Left ventricle myocardium inferior (tissue), 1 donor: ENCODE measurements at regions not wholly inside any gene's neighbourhood (a gene's known extent, or its start where the extent isn't known, plus 50 kb on each side); places are given as distances from the start of the nearest gene placed in this dataset.

Experiments used
- DNase-seq: peaks from one replicate; pipeline ENCODE4 v3.0.0-alpha.2; 2020
- H3K27ac ChIP-seq: fragments of 200-600 bp; replicated peaks from 2 replicates; pipeline ENCODE4 v1.8.0; 2021
- H3K27me3 ChIP-seq: fragments of 200-600 bp; 2 replicates; pipeline ENCODE4 v1.8.0; 2021; ENCODE audit warnings: low read depth
- H3K36me3 ChIP-seq: fragments of 200-600 bp; 2 replicates; pipeline ENCODE4 v1.8.0; 2021
- H3K4me1 ChIP-seq: fragments of 200-600 bp; 2 replicates; pipeline ENCODE4 v1.8.0; 2021
- H3K4me3 ChIP-seq: fragments of 200-600 bp; 2 replicates; pipeline ENCODE4 v1.8.0; 2021; ENCODE audit warnings: mild to moderate bottlenecking, moderate library complexity
- H3K9me3 ChIP-seq: fragments of 200-600 bp; replicated peaks from 2 replicates; pipeline ENCODE4 v1.8.0; 2021
- CTCF ChIP-seq: fragments of 200-600 bp; IDR thresholded peaks from 2 replicates; pipeline ENCODE4 v1.8.0; 2021; ENCODE audit warnings: antibody characterized with exemption, mild to moderate bottlenecking, borderline replicate concordance
- intact Hi-C: fragments of 100-400 bp; cut with micrococcal nuclease; formaldehyde crosslinking; loops from one replicate; pipeline ENCODE4 v1.11.0; 2022
- donor health status: DM: no; HTN: yes; CAD: no; lungs with severe emphysema.

GRCh38 chr18:70653671-70654070, 364.8 kb downstream of the SOCS6 start:
- H3K4me3 ChIP-seq, result no peak overlapping the region
- no peaks in the 10 kb centered on the region for H3K27me3 ChIP-seq
- H3K9me3 ChIP-seq, result peaks cover 14% of the 10 kb centered on the region
- DNase-seq, result no peak
- H3K27ac ChIP-seq, result no peak overlapping the region
- no peaks in the 10 kb centered on the region for H3K4me1 ChIP-seq
- TF ChIP-seq CTCF, result no peak
- H3K36me3 ChIP-seq, result no peaks in the 10 kb centered on the region
- intact Hi-C loops, result no loop called here

- no peaks in the 10 kb centered on the region for H3K4me1 ChIP-seq
- no peaks in the 10 kb centered on the region for H3K36me3 ChIP-seq
- no peak for DNase-seq
- H3K27me3 ChIP-seq, result no peaks in the 10 kb centered on the region
- no peak for TF ChIP-seq CTCF
- peaks cover 14% of the 10 kb centered on the region for H3K9me3 ChIP-seq
- no peak overlapping the region for H3K4me3 ChIP-seq
- intact Hi-C loops, result no loop called here
- H3K27ac ChIP-seq, result no peak overlapping the region
Observed at GRCh38 chr18:70650878-70651277, 362.0 kb downstream of the SOCS6 start.

GRCh38 chr18:70649683-70650082, 360.8 kb downstream of the SOCS6 start:
- H3K27me3 ChIP-seq, result no peaks in the 10 kb centered on the region

GRCh38 chr18:70645971-70646370, 357.1 kb downstream of the SOCS6 start:
- no peak overlapping the region for H3K4me3 ChIP-seq
- intact Hi-C loops, result no loop called here
- no peaks in the 10 kb centered on the region for H3K4me1 ChIP-seq
- TF ChIP-seq CTCF, result no peak
- no peaks in the 10 kb centered on the region for H3K27me3 ChIP-seq
- no peaks in the 10 kb centered on the region for H3K36me3 ChIP-seq
- peaks cover 14% of the 10 kb centered on the region for H3K9me3 ChIP-seq
- H3K27ac ChIP-seq, result no peak overlapping the region
- DNase-seq, result no peak

More at GRCh38 chr18:70649683-70650082, 360.8 kb downstream of the SOCS6 start:
- intact Hi-C loops, result no loop called here
- no peak for DNase-seq
- Histone ChIP-seq H3K9me3 (peaks cover 14% of the 10 kb centered on the region), H3K36me3 (no peaks in the 10 kb centered on the region), H3K27ac (no peak overlapping the region), H3K4me3 (no peak overlapping the region), H3K4me1 (no peaks in the 10 kb centered on the region)
- no peak for TF ChIP-seq CTCF

GRCh38 chr18:70643812-70644211, 355.0 kb downstream of the SOCS6 start:
- no peaks in the 10 kb centered on the region for H3K36me3 ChIP-seq
- no peaks in the 10 kb centered on the region for H3K4me1 ChIP-seq
- H3K27ac ChIP-seq, result no peak overlapping the region
- peaks cover 21% of the 10 kb centered on the region for H3K9me3 ChIP-seq
- no peak for TF ChIP-seq CTCF
- H3K27me3 ChIP-seq, result no peaks in the 10 kb centered on the region
- no peak for DNase-seq
- intact Hi-C loops, result no loop called here
- no peak overlapping the region for H3K4me3 ChIP-seq
